SK-N-SH treated with all-trans-retinoic acid at 6 μM for 48 hours (cell line): ENCODE measurements at regions not wholly inside any gene's neighbourhood (a gene's known extent, or its start where the extent isn't known, plus 50 kb on each side); places are given as distances from the start of the nearest gene placed in this dataset.

Source experiments
- ATAC-seq: fragments of 200-7000 bp; cut with Tn5 transposase; 3 replicates; pipeline ENCODE4 v1.9.1; 2020; ENCODE audit warnings: mild to moderate bottlenecking, moderate library complexity
- ARNTL ChIP-seq: fragments of 450-650 bp; formaldehyde crosslinking; IDR thresholded peaks from 2 replicates; pipeline ENCODE4 v1.5.0; 2020; ENCODE audit warnings: low read depth, mild to moderate bottlenecking, moderate library complexity, borderline replicate concordance
- CSDC2 ChIP-seq: fragments of 250-450 bp; sonication (Bioruptor Pico); IDR thresholded peaks from 2 replicates; pipeline ENCODE4 v1.5.0; 2020; ENCODE audit warnings: mild to moderate bottlenecking, moderate library complexity
- ESRRG ChIP-seq: fragments of 250-450 bp; sonication (Bioruptor Pico); IDR thresholded peaks from 2 replicates; pipeline ENCODE4 v1.6.1; 2021; ENCODE audit warnings: mild to moderate bottlenecking
- GLIS3 ChIP-seq: fragments of 250-450 bp; sonication (Bioruptor Pico); IDR thresholded peaks from 2 replicates; pipeline ENCODE4 v1.5.0; 2020; ENCODE audit warnings: mild to moderate bottlenecking, moderate library complexity
- ISL1 ChIP-seq: fragments of 250-450 bp; sonication (Bioruptor Pico); IDR thresholded peaks from 2 replicates; pipeline ENCODE4 v2.1.2; 2022; ENCODE audit warnings: mild to moderate bottlenecking, moderate library complexity
- PATZ1 ChIP-seq: fragments of 250-450 bp; sonication (Bioruptor Pico); IDR thresholded peaks from 2 replicates; pipeline ENCODE4 v1.8.0; 2020; ENCODE audit warnings: mild to moderate bottlenecking, moderate library complexity, borderline replicate concordance
- PPARA ChIP-seq: fragments of 250-450 bp; sonication (Bioruptor Pico); IDR thresholded peaks from 2 replicates; pipeline ENCODE4 v1.5.0; 2020; ENCODE audit warnings: mild to moderate bottlenecking, borderline replicate concordance
- SNAI2 ChIP-seq: fragments of 250-450 bp; sonication (Bioruptor Pico); IDR thresholded peaks from 2 replicates; pipeline ENCODE4 v1.5.0; 2020; ENCODE audit warnings: mild to moderate bottlenecking, moderate library complexity
- TCF4 ChIP-seq: fragments of 250-450 bp; sonication (Bioruptor Pico); IDR thresholded peaks from 2 replicates; pipeline ENCODE4 v1.8.0; 2021; ENCODE audit warnings: mild to moderate bottlenecking, moderate library complexity, borderline replicate concordance
- TOX ChIP-seq: fragments of 250-450 bp; sonication (Bioruptor Pico); IDR thresholded peaks from 2 replicates; pipeline ENCODE4 v1.8.0; 2021; ENCODE audit warnings: mild to moderate bottlenecking, moderate library complexity, borderline replicate concordance
- TSHZ2 ChIP-seq: fragments of 250-450 bp; sonication (Bioruptor Pico); IDR thresholded peaks from 2 replicates; pipeline ENCODE4 v1.5.0; 2020; ENCODE audit warnings: mild to moderate bottlenecking, moderate library complexity
- ZC3H10 ChIP-seq: fragments of 250-450 bp; sonication (Bioruptor Pico); IDR thresholded peaks from 2 replicates; pipeline ENCODE4 v1.5.1; 2021; ENCODE audit warnings: mild to moderate bottlenecking, moderate library complexity
- ZFP3 ChIP-seq: fragments of 250-450 bp; sonication (Bioruptor Pico); IDR thresholded peaks from 2 replicates; pipeline ENCODE4 v1.5.0; 2020; ENCODE audit warnings: mild to moderate bottlenecking, moderate library complexity
- ZFP30 ChIP-seq: fragments of 450-650 bp; formaldehyde crosslinking; IDR thresholded peaks from 2 replicates; pipeline ENCODE4 v1.5.0; 2022; ENCODE audit warnings: mild to moderate bottlenecking, moderate library complexity
- ZNF565 ChIP-seq: fragments of 450-650 bp; formaldehyde crosslinking; conservative IDR thresholded peaks from 2 replicates; pipeline ENCODE4 v1.5.0; 2020; ENCODE audit warnings: low read depth, mild to moderate bottlenecking, moderate library complexity
- ZNF70 ChIP-seq: fragments of 450-650 bp; formaldehyde crosslinking; IDR thresholded peaks from 2 replicates; pipeline ENCODE4 v1.5.0; 2020; ENCODE audit warnings: mild to moderate bottlenecking, moderate library complexity
- ZNF8 ChIP-seq: fragments of 450-650 bp; formaldehyde crosslinking; IDR thresholded peaks from 2 replicates; pipeline ENCODE4 v1.5.0; 2020; ENCODE audit warnings: mild to moderate bottlenecking, moderate library complexity
- TF ChIP-seq, protein P1 (sequence below): fragments of 250-450 bp; sonication (Bioruptor Pico); IDR thresholded peaks from 2 replicates; pipeline ENCODE4 v1.5.1; 2020; ENCODE audit warnings: low read depth, mild to moderate bottlenecking, moderate library complexity
- TF ChIP-seq, protein P2 (sequence below): fragments of 250-450 bp; sonication (Bioruptor Pico); IDR thresholded peaks from 2 replicates; pipeline ENCODE4 v1.5.1; 2021; ENCODE audit warnings: mild to moderate bottlenecking, moderate library complexity

- TF ChIP-seq GLIS3 (CRISPR knock-in tag) (no peak), ZFP3 (CRISPR knock-in tag) (no peak)
- TF ChIP-seq, all 23 proteins: peak for 0
- ATAC-seq = no peak
Observed at GRCh38 chr3:184485241-184485640, 76.3 kb upstream of the EPHB3 start.

- no peak for ATAC-seq
Observed at GRCh38 chr3:184485906-184486305, 75.7 kb upstream of the EPHB3 start.

DNA sequence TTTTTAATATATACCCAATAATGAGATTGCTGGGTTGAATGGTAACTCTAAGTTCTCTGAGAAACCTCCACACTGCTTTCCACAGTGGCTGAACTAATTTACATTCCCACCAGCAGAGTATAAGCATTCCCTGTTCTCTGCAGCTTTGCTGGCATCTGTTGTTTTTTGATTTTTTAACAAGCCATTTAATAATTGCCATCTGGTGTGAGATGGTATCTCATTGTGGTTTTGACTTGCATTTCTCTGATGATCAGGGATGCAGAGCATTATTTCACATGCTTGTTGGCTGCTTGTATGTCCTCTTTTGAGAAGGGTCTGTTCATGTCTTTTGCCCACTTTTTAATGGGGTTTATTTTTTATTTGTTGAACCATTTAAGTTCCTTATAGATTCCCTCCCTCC lies 75.0 kb upstream of the EPHB3 start:
- ATAC-seq = no peak; the same call in 2 of the 3 replicates
- TF ChIP-seq, protein P1, sequence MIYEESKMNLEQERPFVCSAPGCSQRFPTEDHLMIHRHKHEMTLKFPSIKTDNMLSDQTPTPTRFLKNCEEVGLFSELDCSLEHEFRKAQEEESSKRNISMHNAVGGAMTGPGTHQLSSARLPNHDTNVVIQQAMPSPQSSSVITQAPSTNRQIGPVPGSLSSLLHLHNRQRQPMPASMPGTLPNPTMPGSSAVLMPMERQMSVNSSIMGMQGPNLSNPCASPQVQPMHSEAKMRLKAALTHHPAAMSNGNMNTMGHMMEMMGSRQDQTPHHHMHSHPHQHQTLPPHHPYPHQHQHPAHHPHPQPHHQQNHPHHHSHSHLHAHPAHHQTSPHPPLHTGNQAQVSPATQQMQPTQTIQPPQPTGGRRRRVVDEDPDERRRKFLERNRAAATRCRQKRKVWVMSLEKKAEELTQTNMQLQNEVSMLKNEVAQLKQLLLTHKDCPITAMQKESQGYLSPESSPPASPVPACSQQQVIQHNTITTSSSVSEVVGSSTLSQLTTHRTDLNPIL = no peak
- TF ChIP-seq TSHZ2 (CRISPR knock-in tag) (0 out of 2 replicates have a peak, but pooled peaks have one; percentile 25), TCF4 (CRISPR knock-in tag) (peak; percentile 88)
- TF ChIP-seq, all 23 proteins: peak for 2

More at GRCh38 chr3:184485906-184486305, 75.7 kb upstream of the EPHB3 start:
- no peak for TF ChIP-seq PATZ1 (CRISPR knock-in tag)
- no peak for TF ChIP-seq PPARA (CRISPR knock-in tag)
- no peak for TF ChIP-seq ZNF565 (CRISPR knock-in tag)
- TF ChIP-seq ZFP30 (CRISPR knock-in tag) = no peak
- TF ChIP-seq ZC3H10 (CRISPR knock-in tag) = no peak
- no peak for TF ChIP-seq GLIS3 (CRISPR knock-in tag)

GRCh38 chr3:184488577-184488976 lies 73.0 kb upstream of the EPHB3 start:
- TF ChIP-seq, protein P2, sequence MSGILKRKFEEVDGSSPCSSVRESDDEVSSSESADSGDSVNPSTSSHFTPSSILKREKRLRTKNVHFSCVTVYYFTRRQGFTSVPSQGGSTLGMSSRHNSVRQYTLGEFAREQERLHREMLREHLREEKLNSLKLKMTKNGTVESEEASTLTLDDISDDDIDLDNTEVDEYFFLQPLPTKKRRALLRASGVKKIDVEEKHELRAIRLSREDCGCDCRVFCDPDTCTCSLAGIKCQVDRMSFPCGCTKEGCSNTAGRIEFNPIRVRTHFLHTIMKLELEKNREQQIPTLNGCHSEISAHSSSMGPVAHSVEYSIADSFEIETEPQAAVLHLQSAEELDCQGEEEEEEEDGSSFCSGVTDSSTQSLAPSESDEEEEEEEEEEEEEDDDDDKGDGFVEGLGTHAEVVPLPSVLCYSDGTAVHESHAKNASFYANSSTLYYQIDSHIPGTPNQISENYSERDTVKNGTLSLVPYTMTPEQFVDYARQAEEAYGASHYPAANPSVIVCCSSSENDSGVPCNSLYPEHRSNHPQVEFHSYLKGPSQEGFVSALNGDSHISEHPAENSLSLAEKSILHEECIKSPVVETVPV (CRISPR knock-in tag) = no peak
- TF ChIP-seq ESRRG (CRISPR knock-in tag) = no peak
- no peak for TF ChIP-seq ZFP30 (CRISPR knock-in tag)
- TF ChIP-seq ARNTL (CRISPR knock-in tag) = no peak
- no peak for TF ChIP-seq CSDC2 (CRISPR knock-in tag)
- no peak for TF ChIP-seq ISL1
- TF ChIP-seq TSHZ2 (CRISPR knock-in tag) = no peak
- no peak for TF ChIP-seq ZFP3 (CRISPR knock-in tag)
- TF ChIP-seq ZNF8 (CRISPR knock-in tag) = no peak
- no peak for TF ChIP-seq PATZ1 (CRISPR knock-in tag)
- no peak for TF ChIP-seq GLIS3 (CRISPR knock-in tag)
- no peak for TF ChIP-seq PPARA (CRISPR knock-in tag)
- no peak for TF ChIP-seq ZNF565 (CRISPR knock-in tag)
- no peak for TF ChIP-seq SNAI2 (CRISPR knock-in tag)
- no peak for TF ChIP-seq ZNF70
- TF ChIP-seq TOX (CRISPR knock-in tag) = no peak
- ATAC-seq = no peak
